MM.1S (cell line): ENCODE measurements at regions not wholly inside any gene's neighbourhood (a gene's known extent, or its start where the extent isn't known, plus 50 kb on each side); places are given as distances from the start of the nearest gene placed in this dataset.

ENCODE experiments used
- CTCF ChIP-seq: fragments of 300-600 bp; sonication (generic); IDR thresholded peaks from 2 replicates; pipeline ENCODE4 v1.5.1; 2016; ENCODE audit warnings: antibody characterized with exemption, low read length, mixed read lengths
- EZH2 ChIP-seq: fragments of 300-600 bp; sonication (generic); optimal IDR thresholded peaks from 2 replicates; pipeline ENCODE3; 2017; ENCODE audit warnings: low read depth, mild to moderate bottlenecking, antibody characterized with exemption, low read length, mixed read lengths
- EZH2phosphoT487 ChIP-seq: fragments of 300-600 bp; sonication (generic); IDR thresholded peaks from 2 replicates; pipeline ENCODE4 v1.6.1; 2018; ENCODE audit warnings: antibody characterized with exemption, low read length

- TF ChIP-seq CTCF (no peak), EZH2phosphoT487 (no peak), EZH2 (no peak)
Observed at GRCh38 chr1:219298571-219299148, 125.0 kb downstream of the LYPLAL1 start.
